SU-DHL-6 (cell line): ENCODE measurements at regions not wholly inside any gene's neighbourhood (a gene's known extent, or its start where the extent isn't known, plus 50 kb on each side); places are given as distances from the start of the nearest gene placed in this dataset.

Experiments
- H2AFZ ChIP-seq: fragments of 200-600 bp; sonication (generic); 2 replicates; pipeline ENCODE4 v1.6.1; 2014; ENCODE audit warnings: low read depth, mild to moderate bottlenecking, moderate library complexity, mixed read lengths, antibody characterized with exemption, low read length; ENCODE audit not compliant: severe bottlenecking
- H3F3A ChIP-seq: fragments of 200-600 bp; shearing (Covaris generic); 2 replicates; pipeline ENCODE4 v1.6.0; 2016; ENCODE audit warnings: antibody characterized with exemption, mild to moderate bottlenecking; ENCODE audit not compliant: insufficient read depth
- H3K27ac ChIP-seq: fragments of 200-600 bp; sonication (generic); 2 replicates; pipeline ENCODE4 v1.5.1; 2016; ENCODE audit warnings: low read depth, mild to moderate bottlenecking, low read length, moderate library complexity, mixed read lengths
- H3K27me3 ChIP-seq: fragments of 200-600 bp; sonication (generic), shearing (Covaris generic); 2 replicates; pipeline ENCODE4 v1.6.0; 2014; ENCODE audit warnings: mild to moderate bottlenecking, low read length
- H3K36me3 ChIP-seq: fragments of 200-600 bp; sonication (generic); 2 replicates; pipeline ENCODE4 v1.6.1; 2014; ENCODE audit warnings: mild to moderate bottlenecking, low read length, mixed read lengths
- H3K4me2 ChIP-seq: fragments of 300-600, 200-600 bp; shearing (Covaris generic), sonication (generic); 2 replicates; pipeline ENCODE4 v1.6.0; 2014; ENCODE audit warnings: low read length, low read depth, mild to moderate bottlenecking; ENCODE audit not compliant: poor library complexity, severe bottlenecking
- H3K4me3 ChIP-seq: fragments of 200-600 bp; sonication (generic); 2 replicates; pipeline ENCODE4 v1.5.1; 2014; ENCODE audit warnings: antibody characterized with exemption, low read length, mild to moderate bottlenecking, mixed read lengths; ENCODE audit not compliant: insufficient read depth, poor library complexity, severe bottlenecking
- H3K79me2 ChIP-seq: fragments of 200-600 bp; sonication (generic); 2 replicates; pipeline ENCODE4 v1.6.1; 2014; ENCODE audit warnings: mild to moderate bottlenecking, low read length, moderate library complexity; ENCODE audit not compliant: insufficient read depth
- H3K9ac ChIP-seq: fragments of 200-600 bp; sonication (generic); 2 replicates; pipeline ENCODE4 v1.7.0; 2014; ENCODE audit warnings: mild to moderate bottlenecking, low read length
- H3K9me2 ChIP-seq: fragments of 200-600 bp; sonication (generic); replicated peaks from 2 replicates; pipeline ENCODE4 v1.6.1; 2014; ENCODE audit warnings: low read length; ENCODE audit not compliant: insufficient read depth
- H3K9me3 ChIP-seq: fragments of 200-600 bp; sonication (generic); 2 replicates; pipeline ENCODE4 v1.6.1; 2014; ENCODE audit warnings: low read length, mixed read lengths; ENCODE audit not compliant: insufficient read depth
- H4K20me1 ChIP-seq: fragments of 200-600 bp; sonication (generic); 2 replicates; pipeline ENCODE4 v1.6.1; 2014; ENCODE audit warnings: low read depth, mild to moderate bottlenecking, antibody characterized with exemption, low read length, moderate library complexity, mixed read lengths
- CTCF ChIP-seq: fragments of 200-600 bp; sonication (generic); IDR thresholded peaks from one replicate; pipeline ENCODE4 v1.5.1; 2017; ENCODE audit warnings: antibody characterized with exemption, mild to moderate bottlenecking, low read length, moderate library complexity; ENCODE audit not compliant: insufficient read depth, poor library complexity, severe bottlenecking
- EZH2phosphoT487 ChIP-seq: fragments of 200-600 bp; sonication (generic), shearing (Covaris generic); conservative IDR thresholded peaks from 2 replicates; pipeline ENCODE4 v1.6.1; 2018; ENCODE audit warnings: mild to moderate bottlenecking, antibody characterized with exemption, low read length, moderate library complexity, mixed read lengths

- Histone ChIP-seq H3K9me3 (no peaks in the 10 kb centered on the region), H3K4me2 (no peak overlapping the region), H4K20me1 (no peaks in the 10 kb centered on the region), H3K27me3 (no peaks in the 10 kb centered on the region), H3K36me3 (no peaks in the 10 kb centered on the region), H3K27ac (no peak overlapping the region), H3K9me2 (no peaks in the 10 kb centered on the region), H3K79me2 (no peaks in the 10 kb centered on the region), H3F3A (no peaks in the 10 kb centered on the region), H3K9ac (no peak overlapping the region), H3K4me3 (no peak overlapping the region), H2AFZ (no peak overlapping the region)
- no peak for TF ChIP-seq EZH2phosphoT487
- TF ChIP-seq CTCF = no peak
Measured at GRCh38 chr2:198387677-198388076, 583.3 kb downstream of the PLCL1 start.

- no peak overlapping the region for H3K4me3 ChIP-seq
- no peaks in the 10 kb centered on the region for H4K20me1 ChIP-seq
- H2AFZ ChIP-seq = no peak overlapping the region
- no peaks in the 10 kb centered on the region for H3K79me2 ChIP-seq
- H3K9ac ChIP-seq = no peak overlapping the region
- no peaks in the 10 kb centered on the region for H3K36me3 ChIP-seq
- H3K9me3 ChIP-seq = no peaks in the 10 kb centered on the region
- no peaks in the 10 kb centered on the region for H3F3A ChIP-seq
- H3K27ac ChIP-seq = no peak overlapping the region
- no peak for TF ChIP-seq CTCF
- no peak for TF ChIP-seq EZH2phosphoT487
- no peak overlapping the region for H3K4me2 ChIP-seq
- no peaks in the 10 kb centered on the region for H3K27me3 ChIP-seq
- no peaks in the 10 kb centered on the region for H3K9me2 ChIP-seq
Measured at GRCh38 chr2:198385856-198386255, 581.5 kb downstream of the PLCL1 start.

- Histone ChIP-seq H3F3A (no peaks in the 10 kb centered on the region), H3K9me2 (no peaks in the 10 kb centered on the region), H3K9me3 (no peaks in the 10 kb centered on the region)
Measured at GRCh38 chr2:198385326-198385725, 580.9 kb downstream of the PLCL1 start.

More at GRCh38 chr2:198385326-198385725, 580.9 kb downstream of the PLCL1 start:
- Histone ChIP-seq H3K27me3 (no peaks in the 10 kb centered on the region), H3K79me2 (no peaks in the 10 kb centered on the region), H2AFZ (no peak overlapping the region), H3K27ac (no peak overlapping the region), H3K9ac (no peak overlapping the region), H3K4me3 (no peak overlapping the region), H3K36me3 (no peaks in the 10 kb centered on the region), H4K20me1 (no peaks in the 10 kb centered on the region), H3K4me2 (no peak overlapping the region)
- TF ChIP-seq EZH2phosphoT487 = no peak
- TF ChIP-seq CTCF = no peak
